NCI-H146 (cell line): ENCODE measurements at regions not wholly inside any gene's neighbourhood (a gene's known extent, or its start where the extent isn't known, plus 50 kb on each side); places are given as distances from the start of the nearest gene placed in this dataset.
A peak's percentile ranks its signal among the peaks of the same experiment; 100 is the strongest.

Experiments
- DNase-seq: peaks from one replicate; lab custom pipeline; 2025; lab: John Stamatoyannopoulos, UW

DNA sequence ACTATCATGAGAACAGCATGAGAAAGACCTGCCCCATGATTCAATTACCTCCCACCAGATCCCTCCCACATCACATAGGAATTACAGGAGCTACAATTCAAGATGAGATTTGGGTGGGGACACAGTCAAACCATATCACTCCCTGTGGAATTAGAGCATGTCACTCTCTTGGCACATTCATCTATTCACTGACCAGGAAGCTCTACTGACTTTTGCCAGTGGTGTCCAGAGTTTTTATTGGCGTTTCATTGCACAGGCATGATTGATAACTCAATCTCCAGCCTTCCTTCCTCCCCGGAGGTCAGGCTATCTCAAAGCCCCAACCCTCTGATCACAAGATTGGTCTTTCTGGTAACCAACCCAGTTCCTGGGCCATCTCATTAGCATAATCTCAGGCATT is 478.9 kb upstream of the NRP1 start:
- DNase-seq = no peak

- no peak for DNase-seq
These were observed 478.1 kb upstream of the NRP1 start for GRCh38 chr10:33812586-33812985.

DNA sequence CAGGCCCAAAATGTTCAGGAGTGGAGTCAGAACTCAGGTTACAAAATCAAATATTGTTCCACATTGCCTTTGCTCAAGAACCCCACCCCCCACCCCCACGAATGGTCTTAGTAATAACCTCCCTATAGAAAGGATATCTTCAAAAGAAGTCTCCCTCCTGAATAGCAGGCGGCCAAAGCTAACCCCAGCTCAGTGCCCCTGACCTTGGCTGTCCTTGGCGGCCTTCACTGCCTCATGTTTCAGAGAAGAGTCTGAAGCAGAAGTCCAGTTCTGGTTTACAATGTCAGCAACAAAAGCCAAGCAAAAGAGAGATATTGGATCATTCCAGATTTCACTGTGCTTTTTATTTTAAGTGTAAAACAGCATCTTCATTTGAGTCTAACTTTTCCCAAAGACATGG is 476.5 kb upstream of the NRP1 start:
- no peak for DNase-seq

- no peak for DNase-seq
These were observed 475.3 kb upstream of the NRP1 start for GRCh38 chr10:33809732-33810131.

DNA sequence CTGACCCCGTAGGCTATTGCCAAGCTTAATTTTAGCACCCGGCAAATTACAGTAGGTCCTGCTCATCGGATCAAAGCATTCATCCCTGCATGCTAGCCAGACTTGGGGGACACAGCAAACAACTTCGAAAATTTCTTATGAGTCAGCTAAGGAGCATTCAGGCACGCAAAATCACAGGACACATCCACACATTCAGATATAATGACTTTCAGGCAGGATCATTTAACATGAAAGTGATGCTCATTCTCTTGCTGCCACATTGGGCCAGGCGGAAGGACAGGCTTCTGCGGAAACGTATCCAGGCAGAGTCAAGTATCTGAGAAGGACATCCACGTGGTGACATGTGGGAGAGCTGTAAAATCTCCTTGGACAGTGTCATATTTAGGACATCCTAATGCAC is 474.0 kb upstream of the NRP1 start:
- no peak for DNase-seq

- DNase-seq = peak; percentile 83
These were observed 473.3 kb upstream of the NRP1 start for GRCh38 chr10:33807531-33808359.

GRCh38 chr10:33805831-33806230 is 471.4 kb upstream of the NRP1 start:
- no peak for DNase-seq

DNA sequence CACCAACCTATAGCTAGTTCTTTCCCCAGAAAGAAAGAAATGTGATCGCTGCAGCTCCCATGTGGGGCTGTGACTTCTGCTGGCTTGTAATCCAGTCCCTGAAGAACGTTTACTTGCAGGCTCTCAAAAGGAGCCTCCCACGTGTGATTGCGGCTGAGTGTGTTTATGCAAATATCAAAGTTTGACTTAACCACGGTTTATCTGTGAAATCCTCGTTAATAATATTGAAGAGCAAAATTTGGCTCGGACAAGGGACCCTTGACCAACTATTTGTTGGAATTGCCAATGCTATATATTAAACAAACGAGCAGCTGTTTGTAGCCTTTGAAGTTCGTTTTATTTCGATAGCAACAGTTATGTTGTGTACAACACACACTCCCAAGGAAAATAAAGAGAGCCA is 470.1 kb upstream of the NRP1 start:
- DNase-seq = no peak

DNA sequence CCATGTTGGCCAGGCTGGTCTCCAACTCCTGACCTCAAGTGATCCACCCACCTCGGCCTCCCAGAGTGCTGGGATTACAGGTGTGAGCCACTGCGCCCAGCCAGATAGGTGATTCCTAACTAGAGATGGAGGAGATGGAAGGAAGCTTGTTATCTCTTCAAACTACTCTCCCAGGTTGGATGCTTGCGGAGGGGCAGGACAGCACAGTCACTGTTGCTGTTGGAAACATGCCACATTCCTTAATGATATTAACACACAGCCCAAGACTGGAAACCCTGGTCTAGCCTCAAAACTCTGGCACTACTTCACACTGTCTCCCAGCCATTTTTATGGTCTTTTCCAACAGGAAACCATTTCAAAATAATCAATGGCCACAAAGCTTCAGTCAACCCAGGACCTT is 468.8 kb upstream of the NRP1 start:
- no peak for DNase-seq

DNA sequence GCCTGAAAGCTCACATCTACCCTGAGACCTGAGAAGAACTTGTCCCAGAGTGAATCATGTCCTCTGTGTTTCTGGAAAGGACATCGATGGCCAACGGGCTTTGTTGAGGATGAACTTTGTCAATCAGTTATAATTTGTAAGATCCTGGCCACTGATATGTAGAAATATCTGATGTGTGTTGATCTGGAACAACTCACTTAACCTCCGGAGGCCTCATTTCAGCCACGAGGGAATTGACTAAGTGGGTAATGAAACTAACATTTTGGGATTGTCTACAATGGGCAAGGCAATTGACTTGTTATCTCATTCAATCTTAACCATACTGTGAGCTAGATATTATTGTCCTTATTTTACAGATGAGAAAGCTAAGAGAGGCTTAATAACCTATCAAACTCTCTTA is 468.1 kb upstream of the NRP1 start:
- no peak for DNase-seq

DNA sequence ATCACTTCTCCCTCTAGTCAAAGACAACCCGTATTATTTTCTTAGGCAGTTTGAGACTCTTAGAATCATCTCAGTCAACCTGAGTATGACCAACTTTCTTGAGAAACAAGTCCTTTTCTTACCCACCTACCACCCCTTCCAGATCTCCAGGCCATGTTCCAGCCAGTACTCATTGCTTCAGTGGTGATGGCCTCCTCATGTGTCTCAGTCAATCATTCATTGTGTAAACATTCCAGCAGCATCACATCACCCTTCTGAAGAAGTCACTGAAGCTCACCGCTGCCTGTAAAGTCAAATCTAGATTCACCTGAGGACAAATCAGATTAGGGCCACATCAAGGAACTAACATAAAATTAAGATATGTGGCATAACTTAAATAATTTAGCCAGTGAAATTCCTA is 467.2 kb upstream of the NRP1 start:
- DNase-seq = no peak

GRCh38 chr10:33800986-33801385 is 466.5 kb upstream of the NRP1 start:
- DNase-seq = no peak

GRCh38 chr10:33800545-33800944 is 466.1 kb upstream of the NRP1 start:
- DNase-seq = no peak

GRCh38 chr10:33799944-33800323 is 465.5 kb upstream of the NRP1 start:
- no peak for DNase-seq

GRCh38 chr10:33799281-33799943 is 464.9 kb upstream of the NRP1 start:
- no peak for DNase-seq

DNA sequence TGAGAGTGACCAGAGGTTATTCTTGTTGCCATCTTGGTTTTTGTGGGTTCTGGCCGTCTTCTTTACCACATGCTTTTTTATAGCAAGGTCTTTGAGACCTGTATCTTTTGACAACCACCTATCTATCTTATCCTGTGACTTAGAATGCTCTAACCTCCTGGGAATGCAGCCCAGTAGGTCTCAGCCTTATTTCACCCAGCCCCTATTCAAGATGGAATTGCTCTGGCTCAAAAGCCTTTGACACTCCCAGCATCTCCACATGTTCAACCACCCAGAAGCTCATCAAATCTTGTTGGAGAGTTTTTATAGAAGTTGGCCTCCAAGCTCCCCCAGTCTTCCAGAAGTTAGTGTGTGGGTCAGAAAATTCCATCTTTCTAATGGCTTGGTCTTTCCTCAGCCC is 464.3 kb upstream of the NRP1 start:
- DNase-seq = no peak

- DNase-seq = no peak
These were observed 462.2 kb upstream of the NRP1 start for GRCh38 chr10:33796680-33797079.

DNA sequence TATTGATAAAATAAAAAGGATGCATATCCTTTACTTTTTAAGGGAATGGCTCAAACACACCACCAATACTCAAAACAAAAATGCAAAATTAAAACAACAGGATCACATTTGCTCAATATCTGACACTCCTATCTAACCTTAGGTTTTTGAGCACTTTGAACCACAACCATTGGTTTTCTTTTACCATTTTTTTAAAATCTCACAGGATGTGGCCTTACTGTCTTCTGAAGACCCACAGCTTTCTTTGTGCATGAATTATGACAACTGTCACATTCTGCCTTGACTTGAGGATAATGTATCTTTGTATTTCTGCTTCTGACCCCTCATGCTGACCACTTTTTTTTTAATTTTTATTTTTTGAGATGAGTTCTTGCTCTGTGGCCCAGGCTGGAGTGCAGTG is 461.1 kb upstream of the NRP1 start:
- DNase-seq = no peak

GRCh38 chr10:33794460-33794859 is 460.0 kb upstream of the NRP1 start:
- no peak for DNase-seq

- DNase-seq = no peak
These were observed 459.3 kb upstream of the NRP1 start for GRCh38 chr10:33793793-33794192.

- peak; percentile 64 for DNase-seq
These were observed 456.8 kb upstream of the NRP1 start for GRCh38 chr10:33791272-33791660.

- peak; percentile 69 for DNase-seq
These were observed 456.2 kb upstream of the NRP1 start for GRCh38 chr10:33790521-33791271.

- no peak for DNase-seq
These were observed 449.1 kb upstream of the NRP1 start for GRCh38 chr10:33783557-33783956.
